PC-9 (cell line): ENCODE measurements at regions not wholly inside any gene's neighbourhood (a gene's known extent, or its start where the extent isn't known, plus 50 kb on each side); places are given as distances from the start of the nearest gene placed in this dataset.

ENCODE experiments used
- CTCF ChIP-seq: fragments of 200-600 bp; sonication (generic); conservative IDR thresholded peaks from 2 replicates; pipeline ENCODE4 v1.6.1; 2017; ENCODE audit warnings: mixed run types, antibody characterized with exemption, mild to moderate bottlenecking, moderate library complexity
- EZH2 ChIP-seq: fragments of 200-600 bp; sonication (generic); IDR thresholded peaks from 2 replicates; pipeline ENCODE4 v1.8.0; 2017; ENCODE audit warnings: antibody characterized with exemption, low read depth

GRCh38 chr11:115927823-115928329 lies 423.7 kb upstream of the CADM1 start:
- no peak for TF ChIP-seq EZH2
- no peak for TF ChIP-seq CTCF
